ENCODE measurements at regions not wholly inside any gene's neighbourhood (a gene's known extent, or its start where the extent isn't known, plus 50 kb on each side); places are given as distances from the start of the nearest gene placed in this dataset.

- TF ChIP-seq CTCF (optimal IDR thresholded peaks at IDR 0.05 in 1 of 3, IDR thresholded peaks at IDR 0.05 in 1 of 3, conservative IDR thresholded peaks at IDR 0.05 in 1 of 3; ENCODE audit: extremely low read depth in 1 of 3, insufficient read depth in 2 of 3, low read length in 3 of 3) (no peak), EZH2 (IDR thresholded peaks at IDR 0.05; ENCODE audit: low read length) (no peak)
Observed at GRCh38 chr18:78156466-78156865, 823.2 kb upstream of the SALL3 start.

Measured in keratinocyte (primary cell).